ENCODE measurements at regions not wholly inside any gene's neighbourhood (a gene's known extent, or its start where the extent isn't known, plus 50 kb on each side); places are given as distances from the start of the nearest gene placed in this dataset.

GRCh38 chrX:17930850-17931249 lies 69.8 kb upstream of the RAI2 start:
- no peak for TF ChIP-seq MAZ (IDR thresholded peaks at IDR 0.05; ENCODE audit: borderline replicate concordance, low read depth, low read length)
- no peak for TF ChIP-seq USF2 (IDR thresholded peaks at IDR 0.05; ENCODE audit: low read depth, low read length)
- TF ChIP-seq RFX5 (IDR thresholded peaks at IDR 0.05; ENCODE audit: low read depth, low read length), result no peak
- no peak for TF ChIP-seq POLR2A (IDR thresholded peaks at IDR 0.05; ENCODE audit: low read depth, low read length)
- no peak for TF ChIP-seq CTCF (conservative IDR thresholded peaks at IDR 0.05; ENCODE audit: low read depth, low read length)
- TF ChIP-seq CEBPB (IDR thresholded peaks at IDR 0.05; ENCODE audit: low read depth, low read length), result no peak
- TF ChIP-seq MXI1 (IDR thresholded peaks at IDR 0.05; ENCODE audit: borderline replicate concordance, low read depth, low read length), result no peak
- TF ChIP-seq RCOR1 (IDR thresholded peaks at IDR 0.05; ENCODE audit: insufficient replicate concordance, low read length), result no peak
- no peak for TF ChIP-seq RAD21 (IDR thresholded peaks at IDR 0.05; ENCODE audit: low read length)

All from IMR-90 (cell line).